HG03432 (cell line): ENCODE measurements at regions not wholly inside any gene's neighbourhood (a gene's known extent, or its start where the extent isn't known, plus 50 kb on each side); places are given as distances from the start of the nearest gene placed in this dataset.
"Not testable (repeated sequence)": the region's sequence is repeated elsewhere in the genome, so short reads cannot be mapped to it uniquely, and the experiment has no call there.

Source experiments
- ATAC-seq: cut with Tn5 transposase; IDR thresholded peaks from one replicate; pipeline ENCODE4 v1.9.1; 2021; ENCODE audit warnings: mild to moderate bottlenecking, moderate library complexity; ENCODE audit not compliant: unreplicated experiment

- no peak for ATAC-seq
Measured at GRCh38 chr1:157460381-157460780, 91.9 kb downstream of the FCRL5 start.

GRCh38 chr1:157457279-157457678, 95.0 kb downstream of the FCRL5 start:
- ATAC-seq: no peak

GRCh38 chr1:157455318-157455717, 97.0 kb downstream of the FCRL5 start:
- ATAC-seq: no peak

- ATAC-seq: no peak
Measured at GRCh38 chr1:157450106-157450505, 102.2 kb downstream of the FCRL5 start.

- ATAC-seq: no peak
Measured at GRCh38 chr1:157448636-157449035, 103.7 kb downstream of the FCRL5 start.

- not testable (repeated sequence) for ATAC-seq
Measured at GRCh38 chr1:157446356-157446755, 106.0 kb downstream of the FCRL5 start.

- not testable (repeated sequence) for ATAC-seq
Measured at GRCh38 chr1:157445616-157446140, 106.6 kb downstream of the FCRL5 start.

GRCh38 chr1:157442065-157442464, 110.2 kb downstream of the FCRL5 start:
- no peak for ATAC-seq

GRCh38 chr1:157439302-157439954, 112.9 kb downstream of the FCRL5 start:
- no peak for ATAC-seq

GRCh38 chr1:157438613-157439012, 113.7 kb downstream of the FCRL5 start:
- ATAC-seq: no peak

GRCh38 chr1:157438146-157438545, 114.2 kb downstream of the FCRL5 start:
- no peak for ATAC-seq

- no peak for ATAC-seq
Measured at GRCh38 chr1:157437296-157437695, 115.0 kb downstream of the FCRL5 start.

- ATAC-seq: no peak
Measured at GRCh38 chr1:157431751-157432150, 120.6 kb downstream of the FCRL5 start.

- no peak for ATAC-seq
Measured at GRCh38 chr1:157429601-157430240, 122.6 kb downstream of the FCRL5 start.

GRCh38 chr1:157423764-157424163, 128.6 kb downstream of the FCRL5 start:
- ATAC-seq: not testable (repeated sequence)

- ATAC-seq: no peak
Measured at GRCh38 chr1:157419845-157420542, 132.3 kb downstream of the FCRL5 start.

GRCh38 chr1:157418659-157419058, 133.7 kb downstream of the FCRL5 start:
- ATAC-seq: no peak

- no peak for ATAC-seq
Measured at GRCh38 chr1:157418231-157418630, 134.1 kb downstream of the FCRL5 start.

- ATAC-seq: no peak
Measured at GRCh38 chr1:157415661-157416060, 136.7 kb downstream of the FCRL5 start.

GRCh38 chr1:157412308-157412707, 140.0 kb downstream of the FCRL5 start:
- ATAC-seq: no peak

- ATAC-seq: no peak
Measured at GRCh38 chr1:157411769-157412168, 140.5 kb downstream of the FCRL5 start.

- ATAC-seq: no peak
Measured at GRCh38 chr1:157411064-157411463, 141.3 kb downstream of the FCRL5 start.
